ENCODE measurements at regions not wholly inside any gene's neighbourhood (a gene's known extent, or its start where the extent isn't known, plus 50 kb on each side); places are given as distances from the start of the nearest gene placed in this dataset.
"Not testable (repeated sequence)": the region's sequence is repeated elsewhere in the genome, so short reads cannot be mapped to it uniquely, and the experiment has no call there.

- no peak for DNase-seq
Measured at GRCh38 chr14:55898938-55899337, 219.3 kb upstream of the PELI2 start.

DNA sequence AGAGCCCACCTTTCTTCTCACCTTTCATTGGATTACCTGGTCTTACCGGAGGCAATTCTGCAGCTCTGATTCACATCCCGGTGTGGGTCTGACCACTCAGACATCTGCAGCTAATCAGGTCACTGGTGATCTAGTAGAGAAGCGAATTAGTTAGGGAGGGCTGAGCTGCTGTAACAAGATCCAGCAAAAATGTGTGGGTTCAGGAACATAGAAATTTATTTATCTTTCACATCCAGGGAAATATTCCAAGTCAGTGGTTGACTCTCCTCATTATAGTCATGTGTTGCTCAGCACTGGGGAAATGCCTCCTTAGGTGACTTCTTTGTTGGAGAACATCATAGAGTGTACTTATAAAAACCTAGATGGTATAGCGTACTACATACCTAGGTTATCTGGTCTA lies 218.7 kb upstream of the PELI2 start:
- no peak for DNase-seq

DNA sequence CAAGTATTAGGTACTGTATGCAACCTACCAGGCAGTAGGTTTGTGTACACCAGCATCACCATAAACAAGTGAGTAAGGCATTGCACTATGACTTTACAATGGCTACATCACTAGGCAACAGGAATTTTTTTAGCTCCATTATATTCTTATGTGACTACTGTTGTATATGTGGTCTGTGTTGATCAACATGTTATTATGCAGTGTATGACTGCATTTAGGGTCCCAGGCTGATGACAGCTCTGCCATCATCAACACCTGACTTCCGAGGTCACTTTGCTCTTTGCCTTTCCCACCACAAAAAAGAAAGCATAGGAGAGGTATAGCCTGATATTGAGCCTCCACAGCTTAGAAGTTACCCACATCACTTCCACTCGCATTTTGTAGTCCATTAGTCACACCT lies 217.5 kb upstream of the PELI2 start:
- no peak for DNase-seq

DNA sequence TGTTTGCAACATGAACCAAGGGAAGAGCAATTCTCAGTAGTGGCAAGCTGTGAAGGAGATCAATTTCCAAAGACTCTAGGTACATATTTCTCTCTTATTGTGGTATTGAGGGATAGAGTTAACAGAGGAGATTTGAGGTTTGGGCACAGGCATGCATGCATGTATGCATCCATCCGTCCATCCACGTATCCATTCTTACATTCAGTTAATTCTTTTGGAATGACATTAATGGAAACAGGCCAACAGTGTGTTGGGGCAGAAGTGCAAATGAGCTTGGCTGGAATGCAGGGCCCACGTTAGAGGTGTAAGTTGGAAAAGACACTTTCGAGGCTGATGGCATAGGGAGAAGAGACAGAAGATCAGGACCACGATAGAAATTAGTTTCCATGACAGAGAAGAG lies 216.9 kb upstream of the PELI2 start:
- DNase-seq: no peak

GRCh38 chr14:55902241-55902640 lies 216.0 kb upstream of the PELI2 start:
- no peak for DNase-seq

DNA sequence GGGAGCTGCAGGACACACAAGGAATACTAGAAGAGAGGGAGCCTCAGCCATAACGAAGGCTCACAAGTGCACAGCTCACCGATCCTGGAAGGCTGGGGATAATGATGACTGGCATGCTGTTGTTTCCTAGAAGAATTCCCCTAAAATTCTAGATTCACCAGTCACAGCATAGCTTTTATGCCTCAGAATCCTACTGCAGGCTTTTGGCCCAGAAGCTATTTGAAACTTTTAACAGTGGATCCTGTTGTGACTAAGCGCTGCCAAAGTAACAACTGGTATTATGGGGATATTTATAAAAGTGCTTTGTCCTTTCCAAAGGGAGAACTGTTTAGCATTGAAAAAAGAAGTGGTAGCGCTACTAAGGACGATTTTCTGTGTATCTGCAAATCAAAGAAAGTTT lies 214.1 kb upstream of the PELI2 start:
- no peak for DNase-seq

DNA sequence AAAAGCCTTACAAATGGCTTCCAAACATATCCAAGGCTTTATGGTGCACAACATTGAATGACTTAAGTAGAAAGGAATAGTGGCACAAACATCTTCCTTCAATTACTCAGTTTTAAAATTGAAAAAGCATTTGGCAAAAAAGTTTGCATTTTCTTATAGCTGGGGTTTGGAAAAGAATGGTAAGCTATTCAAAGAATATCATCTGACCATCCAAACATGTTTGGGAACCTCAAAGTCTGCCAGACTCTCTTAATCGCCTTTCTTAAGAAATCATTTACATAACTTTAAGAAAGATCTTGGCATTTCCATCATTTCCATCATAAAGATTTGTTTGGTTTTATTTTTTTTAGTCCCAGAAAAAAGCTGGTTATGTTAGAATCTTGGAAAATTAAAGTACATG lies 210.1 kb upstream of the PELI2 start:
- DNase-seq: peak; percentile 70

GRCh38 chr14:55909879-55910278 lies 208.3 kb upstream of the PELI2 start:
- DNase-seq: no peak

- no peak for DNase-seq
Measured at GRCh38 chr14:55910601-55911243, 207.5 kb upstream of the PELI2 start.

DNA sequence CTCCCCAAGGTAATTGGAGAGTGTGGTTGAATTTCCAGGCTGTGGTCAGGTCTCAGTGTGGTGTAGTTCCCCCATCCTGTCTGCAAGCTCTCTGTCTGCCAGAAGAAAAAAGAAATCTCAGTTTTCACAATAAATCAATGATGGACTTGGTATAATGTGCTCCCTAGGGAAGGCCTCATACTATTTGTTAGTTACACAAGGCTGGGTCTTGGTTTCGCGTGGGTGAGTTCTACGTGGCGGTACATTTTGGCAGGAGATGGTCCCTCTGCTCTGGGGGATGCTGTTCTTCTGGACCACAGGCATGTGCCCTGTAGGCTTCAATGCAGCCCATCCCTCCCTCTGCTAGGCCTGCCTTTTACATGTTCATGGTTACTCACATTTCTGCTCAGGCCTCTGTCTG lies 206.4 kb upstream of the PELI2 start:
- DNase-seq: no peak

GRCh38 chr14:55912344-55912743 lies 205.9 kb upstream of the PELI2 start:
- no peak for DNase-seq

DNA sequence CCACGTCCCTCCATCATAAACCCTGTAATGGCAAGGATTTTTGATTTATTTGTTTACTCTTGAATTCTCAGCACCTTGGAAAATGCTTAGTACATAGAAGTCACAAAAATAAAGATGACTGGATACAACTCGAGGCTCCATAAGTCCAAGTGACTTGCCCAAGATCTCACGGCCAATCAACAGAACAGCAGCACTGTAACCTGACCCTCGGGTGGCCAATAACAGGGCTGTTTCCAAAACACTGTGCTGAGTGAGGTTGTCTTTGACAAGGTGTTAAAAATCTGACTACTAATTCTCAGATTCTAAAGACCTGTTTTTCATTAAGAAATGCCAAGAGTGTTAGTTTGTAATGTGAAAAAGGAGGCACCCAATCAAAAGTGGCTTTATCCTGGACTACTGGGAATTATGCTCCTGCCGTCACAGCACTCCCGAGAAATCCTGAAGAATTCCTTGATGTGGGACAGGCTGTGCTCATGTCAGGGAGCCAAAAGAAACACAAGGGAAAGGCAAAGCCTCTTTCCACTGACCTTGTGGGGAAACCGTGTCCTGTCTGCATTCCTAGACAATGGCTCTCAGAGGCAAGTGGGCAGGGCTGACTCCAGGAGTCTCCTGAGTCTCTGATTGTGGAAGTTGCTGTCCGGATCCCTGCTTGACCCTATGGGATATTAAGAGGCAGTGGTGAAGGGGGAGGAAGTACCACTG lies 204.7 kb upstream of the PELI2 start:
- DNase-seq: no peak

DNA sequence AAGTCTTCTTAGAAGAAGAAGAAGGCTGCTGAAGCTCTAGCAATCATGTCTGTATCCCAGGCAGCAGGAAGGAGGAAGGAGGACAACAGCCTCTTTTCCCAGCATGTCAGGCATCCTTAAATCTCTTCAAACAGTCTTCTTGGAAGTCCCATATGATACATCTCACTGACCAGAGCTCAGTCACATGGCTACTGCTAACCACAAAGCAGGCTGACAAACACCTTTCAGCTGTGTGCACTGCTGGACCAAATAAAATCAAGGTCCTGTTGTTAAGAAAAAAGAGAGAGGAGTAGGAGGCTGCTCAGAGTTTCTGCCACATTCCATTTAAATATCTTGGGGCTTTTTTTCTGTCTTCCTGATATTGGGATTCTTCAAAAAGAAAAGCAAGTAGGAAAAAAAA lies 203.4 kb upstream of the PELI2 start:
- DNase-seq: no peak

GRCh38 chr14:55915456-55915855 lies 202.8 kb upstream of the PELI2 start:
- DNase-seq: no peak

DNA sequence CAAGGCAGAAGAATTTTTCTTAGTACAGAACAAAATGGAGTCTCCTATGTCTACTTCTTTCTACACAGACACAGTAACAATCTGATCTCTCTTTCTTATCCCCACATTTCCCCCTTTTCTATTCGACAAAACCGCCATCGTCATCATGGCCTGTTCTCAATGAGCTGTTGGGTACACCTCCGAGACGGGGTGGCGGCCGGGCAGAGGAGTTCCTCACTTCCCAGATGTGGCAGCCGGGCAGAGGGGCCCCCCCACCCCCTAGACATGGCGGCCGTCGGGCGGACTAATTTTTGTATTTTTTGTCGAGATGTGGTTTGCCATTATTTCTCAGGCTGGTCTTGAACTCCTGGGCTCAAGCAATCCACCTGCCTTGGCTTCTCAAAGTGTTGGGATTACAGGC lies 198.4 kb upstream of the PELI2 start:
- DNase-seq: not testable (repeated sequence)

GRCh38 chr14:55921511-55921910 lies 196.7 kb upstream of the PELI2 start:
- DNase-seq: no peak

GRCh38 chr14:55926007-55926406 lies 192.2 kb upstream of the PELI2 start:
- DNase-seq: no peak

GRCh38 chr14:55927028-55927427 lies 191.2 kb upstream of the PELI2 start:
- no peak for DNase-seq

GRCh38 chr14:55928276-55928675 lies 189.9 kb upstream of the PELI2 start:
- DNase-seq: no peak

GRCh38 chr14:55929136-55929535 lies 189.1 kb upstream of the PELI2 start:
- no peak for DNase-seq

DNA sequence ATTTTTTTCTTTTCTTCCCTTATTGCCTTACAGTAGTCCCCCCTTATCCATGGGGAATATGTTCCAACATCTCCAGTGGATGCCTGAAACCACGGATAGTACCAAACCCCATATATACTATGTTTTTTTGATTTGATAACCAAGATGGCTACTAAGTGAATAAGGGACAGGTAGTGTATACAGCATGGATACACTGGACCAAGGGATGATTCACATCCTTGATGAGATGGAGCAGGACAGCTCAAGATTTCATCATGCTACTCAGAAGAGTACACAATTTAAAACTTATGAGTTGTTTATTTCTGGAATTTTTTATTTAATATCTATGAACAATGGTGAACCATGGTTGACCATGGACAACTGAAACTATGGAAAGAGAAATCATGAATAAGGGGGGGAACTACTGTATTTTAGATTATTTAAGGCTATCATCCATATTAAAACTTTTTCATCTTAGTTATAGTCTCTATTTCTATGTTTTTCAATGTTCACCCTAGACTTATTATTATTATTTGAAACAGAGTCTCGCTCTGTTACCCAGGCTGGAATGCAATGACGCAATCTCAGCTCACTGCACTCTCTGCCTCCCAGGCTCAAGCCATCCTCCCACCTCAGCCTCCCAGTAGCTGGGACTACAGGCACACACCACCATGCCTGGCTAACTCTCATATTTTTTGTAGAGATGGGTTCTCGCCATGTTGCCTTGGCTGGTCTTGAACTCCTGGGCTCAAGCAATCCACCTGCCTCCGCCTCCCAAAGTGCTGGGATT lies 188.0 kb upstream of the PELI2 start:
- DNase-seq: no peak

DNA sequence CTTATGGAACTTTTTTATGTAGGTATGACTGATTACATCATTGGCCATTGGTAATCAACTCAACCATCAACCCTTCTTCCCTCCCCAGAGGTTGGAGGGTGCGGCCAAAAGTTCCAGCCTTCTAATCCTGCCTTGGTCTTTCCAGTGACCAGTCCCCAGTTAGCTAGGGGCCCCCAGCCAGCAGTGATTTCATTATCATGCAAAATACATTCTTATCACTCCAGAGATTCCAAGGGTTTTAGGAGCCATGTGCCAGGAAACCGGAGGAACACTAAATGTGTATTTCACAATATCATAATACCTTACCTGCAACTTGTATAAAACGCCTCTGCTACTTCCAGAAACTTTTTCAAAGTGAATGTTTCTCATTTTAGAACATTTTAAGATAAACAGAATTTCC lies 181.5 kb upstream of the PELI2 start:
- DNase-seq: no peak

- DNase-seq: peak; percentile 53
Measured at GRCh38 chr14:55938249-55938791, 179.9 kb upstream of the PELI2 start.
